ENCODE measurements at regions not wholly inside any gene's neighbourhood (a gene's known extent, or its start where the extent isn't known, plus 50 kb on each side); places are given as distances from the start of the nearest gene placed in this dataset.

DNA sequence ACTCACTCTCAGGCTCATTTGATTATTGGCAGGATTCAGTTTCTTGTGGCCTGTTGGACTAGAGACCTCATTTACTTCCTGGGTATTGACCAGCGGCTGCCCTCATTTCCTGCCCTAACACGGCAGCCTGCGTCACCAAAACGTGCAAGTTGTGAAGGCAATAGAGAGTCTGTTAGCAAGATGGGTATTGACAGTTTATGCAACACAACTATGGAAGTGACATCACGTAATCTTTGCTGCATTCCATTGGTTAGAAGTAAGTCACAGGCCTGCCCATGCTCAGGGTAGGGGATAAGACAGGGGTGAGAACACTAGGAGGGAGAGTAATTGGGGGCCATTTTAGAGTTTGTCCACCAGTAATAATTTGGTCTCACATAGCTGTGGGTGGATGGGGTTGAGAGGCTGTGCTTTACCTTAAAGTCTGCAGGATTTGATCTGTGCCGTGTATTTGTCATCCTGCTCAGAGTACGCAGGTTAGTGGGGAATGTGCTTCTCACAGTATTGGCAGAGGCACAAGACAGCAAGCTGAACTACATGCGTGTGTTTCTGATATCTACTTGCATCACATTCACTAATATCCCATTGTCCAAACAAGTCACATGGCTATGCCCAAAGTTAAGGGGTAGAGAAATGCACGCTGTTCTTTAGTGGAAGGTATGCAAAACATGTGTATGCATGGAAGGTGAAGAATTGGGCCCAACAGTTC, 83.3 kb downstream of the EDEM1 start:
- Histone ChIP-seq H3K27ac (ENCODE audit: low read depth, low read length) (no peak overlapping the region), H3K9ac (ENCODE audit: low read depth, low read length) (no peak overlapping the region), H3K9me3 (ENCODE audit: control insufficient read depth, insufficient read depth, low read length) (no peaks in the 10 kb centered on the region), H3K27me3 (ENCODE audit: control insufficient read depth, insufficient read depth, low read length) (no peaks in the 10 kb centered on the region), H3K4me1 (ENCODE audit: control insufficient read depth, insufficient read depth, low read length) (no peaks in the 10 kb centered on the region), H3K36me3 (ENCODE audit: control insufficient read depth, insufficient read depth, low read length) (no peaks in the 10 kb centered on the region), H3K4me3 (ENCODE audit: low read depth, low read length) (no peak overlapping the region)

DNA sequence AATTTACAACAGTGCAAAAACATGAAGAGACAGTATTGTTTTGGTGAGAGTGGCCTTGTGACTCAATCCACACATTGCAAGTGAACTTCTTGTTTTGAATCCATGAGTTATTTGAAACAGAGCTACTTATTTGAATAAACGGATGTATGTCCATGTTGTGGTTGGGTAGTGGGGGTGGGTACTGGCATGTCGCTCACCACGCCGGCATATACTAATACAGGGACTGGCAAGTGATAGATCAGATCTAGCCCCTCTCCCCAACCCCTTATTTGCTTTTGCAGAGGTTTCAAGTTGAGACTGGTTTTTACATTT, 83.8 kb downstream of the EDEM1 start:
- no peaks in the 10 kb centered on the region for H3K27me3 ChIP-seq (ENCODE audit: control insufficient read depth, insufficient read depth, low read length)
- H3K4me3 ChIP-seq (ENCODE audit: low read depth, low read length): no peak overlapping the region
- H3K4me1 ChIP-seq (ENCODE audit: control insufficient read depth, insufficient read depth, low read length): no peaks in the 10 kb centered on the region
- no peaks in the 10 kb centered on the region for H3K36me3 ChIP-seq (ENCODE audit: control insufficient read depth, insufficient read depth, low read length)
- no peak overlapping the region for H3K27ac ChIP-seq (ENCODE audit: low read depth, low read length)
- no peaks in the 10 kb centered on the region for H3K9me3 ChIP-seq (ENCODE audit: control insufficient read depth, insufficient read depth, low read length)
- no peak overlapping the region for H3K9ac ChIP-seq (ENCODE audit: low read depth, low read length)

DNA sequence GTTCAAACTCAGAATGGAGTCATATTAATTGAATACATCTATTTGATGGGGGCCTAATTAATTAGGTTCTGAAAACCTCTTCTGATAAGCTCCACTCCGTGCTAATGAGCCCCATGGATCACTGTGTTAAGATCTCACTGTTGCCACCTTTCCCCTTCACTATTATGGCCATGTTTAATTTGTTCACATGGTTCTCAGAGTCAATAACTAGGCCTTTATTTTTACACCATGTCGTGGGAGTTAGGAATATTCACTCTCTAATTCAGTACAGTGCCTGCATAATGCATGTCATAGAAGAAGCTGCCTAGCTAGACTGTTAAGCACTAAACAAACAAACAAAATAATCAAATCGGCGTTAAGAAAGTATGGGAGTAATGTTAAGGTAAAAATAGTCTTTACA, 84.9 kb downstream of the EDEM1 start:
- H3K9me3 ChIP-seq (ENCODE audit: control insufficient read depth, insufficient read depth, low read length): no peaks in the 10 kb centered on the region
- no peak overlapping the region for H3K4me3 ChIP-seq (ENCODE audit: low read depth, low read length)
- H3K36me3 ChIP-seq (ENCODE audit: control insufficient read depth, insufficient read depth, low read length): no peaks in the 10 kb centered on the region
- H3K9ac ChIP-seq (ENCODE audit: low read depth, low read length): no peak overlapping the region
- no peak overlapping the region for H3K27ac ChIP-seq (ENCODE audit: low read depth, low read length)
- no peaks in the 10 kb centered on the region for H3K4me1 ChIP-seq (ENCODE audit: control insufficient read depth, insufficient read depth, low read length)
- no peaks in the 10 kb centered on the region for H3K27me3 ChIP-seq (ENCODE audit: control insufficient read depth, insufficient read depth, low read length)

DNA sequence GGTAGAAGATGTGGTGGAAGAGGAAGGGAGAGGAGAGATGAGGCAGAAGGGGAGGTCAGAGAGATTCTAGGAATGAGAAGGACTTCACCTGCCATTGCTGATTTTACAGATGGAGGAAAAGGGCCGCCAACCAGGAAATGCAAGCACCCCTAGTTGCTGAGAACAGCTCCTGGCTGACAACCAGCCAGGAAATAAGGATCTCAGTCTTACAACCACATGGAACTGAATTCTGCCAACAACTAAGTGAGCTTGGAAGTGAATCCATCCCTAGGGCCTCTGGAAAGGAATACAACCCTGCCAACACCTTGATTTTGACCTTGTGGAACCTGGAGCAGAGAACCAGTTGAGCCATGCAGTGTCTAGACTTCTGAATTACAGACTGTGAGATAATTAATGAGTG, 86.6 kb downstream of the EDEM1 start:
- Histone ChIP-seq H3K4me1 (ENCODE audit: control insufficient read depth, insufficient read depth, low read length) (no peaks in the 10 kb centered on the region), H3K27me3 (ENCODE audit: control insufficient read depth, insufficient read depth, low read length) (no peaks in the 10 kb centered on the region), H3K36me3 (ENCODE audit: control insufficient read depth, insufficient read depth, low read length) (no peaks in the 10 kb centered on the region), H3K9ac (ENCODE audit: low read depth, low read length) (no peak overlapping the region), H3K9me3 (ENCODE audit: control insufficient read depth, insufficient read depth, low read length) (no peaks in the 10 kb centered on the region), H3K4me3 (ENCODE audit: low read depth, low read length) (no peak overlapping the region), H3K27ac (ENCODE audit: low read depth, low read length) (no peak overlapping the region)

DNA sequence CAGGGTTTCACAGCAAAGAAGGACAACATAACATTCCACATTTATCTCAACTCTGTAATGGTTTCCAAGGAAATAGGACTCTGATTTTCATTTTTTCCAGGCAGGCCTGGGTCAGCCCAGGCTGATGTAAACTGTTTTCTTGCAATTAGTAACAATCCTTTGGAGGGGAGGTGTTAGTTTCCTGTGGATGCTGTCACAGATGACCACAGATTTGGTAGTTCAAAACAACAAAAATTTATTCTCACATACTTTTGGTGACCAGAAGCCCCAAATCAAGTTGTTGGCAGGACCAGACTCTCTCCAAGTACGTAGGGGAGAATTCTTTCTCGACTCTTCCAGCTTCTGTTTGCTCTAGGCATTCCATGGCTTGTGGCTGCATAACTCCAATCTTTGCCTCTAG, 88.0 kb downstream of the EDEM1 start:
- H3K36me3 ChIP-seq (ENCODE audit: control insufficient read depth, insufficient read depth, low read length): no peaks in the 10 kb centered on the region
- H3K4me1 ChIP-seq (ENCODE audit: control insufficient read depth, insufficient read depth, low read length): no peaks in the 10 kb centered on the region
- no peak overlapping the region for H3K4me3 ChIP-seq (ENCODE audit: low read depth, low read length)
- H3K27me3 ChIP-seq (ENCODE audit: control insufficient read depth, insufficient read depth, low read length): no peaks in the 10 kb centered on the region
- no peaks in the 10 kb centered on the region for H3K9me3 ChIP-seq (ENCODE audit: control insufficient read depth, insufficient read depth, low read length)
- H3K27ac ChIP-seq (ENCODE audit: low read depth, low read length): no peak overlapping the region
- no peak overlapping the region for H3K9ac ChIP-seq (ENCODE audit: low read depth, low read length)

DNA sequence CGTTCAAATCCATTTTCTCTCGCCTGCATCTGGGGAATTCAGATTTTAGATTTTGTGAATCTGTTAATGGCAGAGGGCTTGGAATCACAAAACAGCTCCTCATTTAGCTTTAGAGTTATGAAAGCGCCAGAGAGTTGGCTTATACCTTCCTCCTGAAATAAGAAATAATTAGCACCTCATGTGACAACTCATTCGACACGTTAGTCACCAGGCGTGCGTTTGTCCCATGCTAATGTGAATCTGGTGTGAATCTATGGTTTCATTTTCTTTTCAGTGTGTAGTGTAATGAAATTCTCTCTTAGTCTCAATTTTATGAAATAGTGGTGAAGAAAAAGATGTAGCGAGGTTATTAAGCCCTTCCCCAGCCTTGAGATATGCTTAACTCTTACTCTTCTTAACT, 89.4 kb downstream of the EDEM1 start:
- H3K4me1 ChIP-seq (ENCODE audit: control insufficient read depth, insufficient read depth, low read length): no peaks in the 10 kb centered on the region
- no peak overlapping the region for H3K4me3 ChIP-seq (ENCODE audit: low read depth, low read length)
- H3K27ac ChIP-seq (ENCODE audit: low read depth, low read length): no peak overlapping the region
- H3K36me3 ChIP-seq (ENCODE audit: control insufficient read depth, insufficient read depth, low read length): no peaks in the 10 kb centered on the region
- H3K9ac ChIP-seq (ENCODE audit: low read depth, low read length): no peak overlapping the region
- H3K27me3 ChIP-seq (ENCODE audit: control insufficient read depth, insufficient read depth, low read length): no peaks in the 10 kb centered on the region
- H3K9me3 ChIP-seq (ENCODE audit: control insufficient read depth, insufficient read depth, low read length): 0 out of 2 replicates have a peak, but pooled peaks cover 4% of the 10 kb centered on the region

DNA sequence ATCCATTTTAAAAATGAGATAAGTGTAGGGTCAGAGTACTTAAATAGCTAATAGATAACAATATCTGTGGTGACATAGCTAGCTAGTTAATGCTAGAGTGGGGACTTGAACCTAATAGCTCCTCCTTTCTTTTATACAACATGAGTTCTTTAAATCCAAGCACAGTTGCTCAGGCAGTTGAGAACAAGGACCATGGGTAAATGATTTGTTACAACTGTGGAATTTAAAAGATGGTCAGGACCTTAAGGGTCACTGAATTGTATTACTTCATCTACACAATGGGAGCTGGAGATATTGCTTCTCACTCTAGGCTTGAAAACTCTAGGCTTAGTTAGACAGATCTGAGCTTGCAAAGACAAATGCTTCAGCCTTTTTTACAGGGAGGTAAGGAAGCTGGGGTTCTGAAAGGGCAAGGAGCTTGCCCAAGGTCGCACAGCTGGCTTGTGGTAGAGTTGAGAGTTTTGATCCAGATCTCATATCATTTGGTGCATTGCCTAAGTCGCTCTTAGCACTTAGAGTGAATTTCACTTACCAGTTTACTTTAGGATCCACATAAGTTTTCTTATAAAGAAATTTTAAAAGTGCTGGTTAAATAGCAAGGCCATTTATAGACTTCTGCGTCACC, 90.2 kb downstream of the EDEM1 start:
- Histone ChIP-seq H3K27ac (ENCODE audit: low read depth, low read length) (no peak overlapping the region), H3K4me3 (ENCODE audit: low read depth, low read length) (no peak overlapping the region), H3K27me3 (ENCODE audit: control insufficient read depth, insufficient read depth, low read length) (no peaks in the 10 kb centered on the region), H3K36me3 (ENCODE audit: control insufficient read depth, insufficient read depth, low read length) (no peaks in the 10 kb centered on the region), H3K4me1 (ENCODE audit: control insufficient read depth, insufficient read depth, low read length) (no peaks in the 10 kb centered on the region), H3K9ac (ENCODE audit: low read depth, low read length) (no peak overlapping the region), H3K9me3 (ENCODE audit: control insufficient read depth, insufficient read depth, low read length) (peaks cover 11% of the 10 kb centered on the region; the same call in 1 of the 2 replicates)

DNA sequence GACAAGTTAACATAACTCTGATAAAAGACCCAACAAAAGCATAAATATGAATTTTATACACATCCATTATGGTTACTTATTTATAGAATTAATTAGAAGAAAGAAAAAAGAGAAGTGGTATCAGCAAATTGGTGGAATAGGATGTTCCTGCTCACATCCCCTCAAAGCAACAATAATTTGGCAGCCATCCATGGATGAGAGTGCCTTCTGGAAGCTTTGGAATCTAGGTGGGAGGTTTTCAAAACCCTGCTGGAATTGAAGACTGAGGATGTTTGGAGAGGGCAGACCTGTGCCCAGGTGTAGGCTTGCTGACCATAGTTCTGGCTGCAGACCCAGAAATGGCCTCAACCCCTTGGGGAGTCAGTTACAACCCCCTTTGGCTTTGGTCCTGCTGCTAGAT, 91.2 kb downstream of the EDEM1 start:
- Histone ChIP-seq H3K4me3 (ENCODE audit: low read depth, low read length) (no peak overlapping the region), H3K9ac (ENCODE audit: low read depth, low read length) (no peak overlapping the region), H3K27me3 (ENCODE audit: control insufficient read depth, insufficient read depth, low read length) (no peaks in the 10 kb centered on the region), H3K27ac (ENCODE audit: low read depth, low read length) (no peak overlapping the region), H3K4me1 (ENCODE audit: control insufficient read depth, insufficient read depth, low read length) (no peaks in the 10 kb centered on the region), H3K36me3 (ENCODE audit: control insufficient read depth, insufficient read depth, low read length) (no peaks in the 10 kb centered on the region), H3K9me3 (ENCODE audit: control insufficient read depth, insufficient read depth, low read length) (peaks cover 13% of the 10 kb centered on the region; the same call in 1 of the 2 replicates)

DNA sequence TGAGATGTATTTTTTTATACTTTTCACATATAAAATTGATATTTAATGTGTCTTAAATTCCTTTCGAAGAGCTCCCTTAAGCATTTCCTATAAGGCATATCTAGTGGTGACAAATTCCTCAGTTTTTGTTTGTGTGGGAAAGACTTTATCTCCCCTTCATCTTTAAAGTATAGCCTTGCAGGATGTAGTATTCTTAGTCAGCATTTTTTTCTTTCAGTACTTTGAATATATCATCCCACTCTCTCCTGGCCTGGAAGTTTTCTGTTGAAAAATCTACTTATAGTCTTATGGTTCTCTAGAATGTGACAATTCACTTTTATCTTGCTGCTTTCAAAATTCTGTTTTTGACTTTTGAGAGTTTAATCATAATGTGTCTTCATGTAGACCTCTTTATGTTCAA, 95.2 kb downstream of the EDEM1 start:
- Histone ChIP-seq H3K4me3 (ENCODE audit: low read depth, low read length) (no peak overlapping the region), H3K4me1 (ENCODE audit: control insufficient read depth, insufficient read depth, low read length) (no peaks in the 10 kb centered on the region), H3K9me3 (ENCODE audit: control insufficient read depth, insufficient read depth, low read length) (peaks cover 24% of the 10 kb centered on the region), H3K9ac (ENCODE audit: low read depth, low read length) (no peak overlapping the region), H3K36me3 (ENCODE audit: control insufficient read depth, insufficient read depth, low read length) (no peaks in the 10 kb centered on the region), H3K27ac (ENCODE audit: low read depth, low read length) (no peak overlapping the region), H3K27me3 (ENCODE audit: control insufficient read depth, insufficient read depth, low read length) (no peaks in the 10 kb centered on the region)

DNA sequence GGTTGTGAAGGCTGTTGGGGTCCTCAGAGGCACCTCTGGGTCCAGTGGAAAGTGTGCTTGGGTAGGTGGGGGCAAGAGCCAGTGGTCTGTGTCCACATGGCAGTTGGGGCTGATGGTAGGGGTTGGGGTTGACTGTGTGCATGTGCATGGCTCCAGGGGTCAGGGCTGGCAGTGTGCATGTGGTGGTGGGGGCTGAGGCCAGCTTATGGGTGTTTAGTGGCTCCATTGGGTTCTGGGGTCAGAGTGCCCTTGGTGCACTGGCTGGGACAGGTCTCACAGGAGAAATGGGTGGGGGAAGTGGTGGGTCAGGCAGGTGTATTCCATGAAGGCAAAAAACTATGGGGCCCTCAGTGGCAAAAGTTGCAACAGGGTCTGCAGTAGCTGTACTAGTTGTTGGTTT, 97.9 kb downstream of the EDEM1 start:
- H3K27ac ChIP-seq (ENCODE audit: low read depth, low read length): no peak overlapping the region
- no peaks in the 10 kb centered on the region for H3K36me3 ChIP-seq (ENCODE audit: control insufficient read depth, insufficient read depth, low read length)
- H3K9me3 ChIP-seq (ENCODE audit: control insufficient read depth, insufficient read depth, low read length): peaks cover 29% of the 10 kb centered on the region

DNA sequence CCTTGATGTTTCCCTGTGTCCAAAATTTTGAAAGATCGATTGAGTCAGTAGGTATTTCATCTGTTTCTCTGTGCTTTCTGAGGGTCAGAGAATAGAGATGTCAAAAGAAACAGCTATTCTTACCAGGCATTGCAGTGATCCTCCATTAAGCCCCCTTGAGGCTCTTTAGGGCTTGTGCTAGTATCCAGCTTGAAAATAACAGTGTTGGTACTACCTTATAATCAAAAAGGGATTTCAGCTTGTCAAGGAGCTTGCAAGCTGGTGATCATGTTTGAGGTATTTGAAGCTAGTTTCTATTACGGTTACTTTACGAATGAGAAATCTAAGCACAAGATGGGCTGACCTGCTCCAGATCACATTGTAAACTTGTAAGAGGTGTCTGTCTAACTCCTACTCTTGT, 103.4 kb downstream of the EDEM1 start:
- H3K9me3 ChIP-seq (ENCODE audit: control insufficient read depth, insufficient read depth, low read length): peaks cover 8% of the 10 kb centered on the region; the same call in 1 of the 2 replicates
- H3K27ac ChIP-seq (ENCODE audit: low read depth, low read length): no peak overlapping the region
- peaks cover 4% of the 10 kb centered on the region; the same call in 1 of the 2 replicates for H3K4me1 ChIP-seq (ENCODE audit: control insufficient read depth, insufficient read depth, low read length)
- no peak overlapping the region for H3K4me3 ChIP-seq (ENCODE audit: low read depth, low read length)
- no peaks in the 10 kb centered on the region for H3K27me3 ChIP-seq (ENCODE audit: control insufficient read depth, insufficient read depth, low read length)
- H3K9ac ChIP-seq (ENCODE audit: low read depth, low read length): no peak overlapping the region
- no peaks in the 10 kb centered on the region for H3K36me3 ChIP-seq (ENCODE audit: control insufficient read depth, insufficient read depth, low read length)

More for the DNA sequence above, 97.9 kb downstream of the EDEM1 start:
- H3K27me3 ChIP-seq (ENCODE audit: control insufficient read depth, insufficient read depth, low read length): no peaks in the 10 kb centered on the region
- H3K4me1 ChIP-seq (ENCODE audit: control insufficient read depth, insufficient read depth, low read length): no peaks in the 10 kb centered on the region
- no peak overlapping the region for H3K9ac ChIP-seq (ENCODE audit: low read depth, low read length)
- no peak overlapping the region for H3K4me3 ChIP-seq (ENCODE audit: low read depth, low read length)

All from HUES48 (cell line).